ENCODE measurements at regions not wholly inside any gene's neighbourhood (a gene's known extent, or its start where the extent isn't known, plus 50 kb on each side); places are given as distances from the start of the nearest gene placed in this dataset.

GRCh38 chr4:74855879-74856278 lies 61.6 kb upstream of the BTC start:
- 59 to 63% methylated on average over 2 of the region's 2 CpGs for WGBS, 2 donors
- Histone ChIP-seq H3K36me3 (no peaks in the 10 kb centered on the region), H3K4me1 (no peaks in the 10 kb centered on the region), H3K27ac (no peak overlapping the region), H3K27me3 (no peaks in the 10 kb centered on the region), H3K9me3 (peaks cover 0 to 2% (median under 1%) of the 10 kb centered on the region in 3 donors), H3K4me3 (no peak overlapping the region)
- TF ChIP-seq CTCF (IDR thresholded peaks at IDR 0.05): no peak
- TF ChIP-seq POLR2A (IDR thresholded peaks at IDR 0.05): no peak
- intact Hi-C loops (cut with DNase I): no loop called here
- DNase-seq: no peak

GRCh38 chr4:74848774-74849173 lies 54.5 kb upstream of the BTC start:
- H3K27ac ChIP-seq: no peak overlapping the region
- WGBS, 2 donors: 90 to 93% methylated on average over 4 of the region's 4 CpGs
- intact Hi-C loops (cut with DNase I): no loop called here
- no peaks in the 10 kb centered on the region for H3K36me3 ChIP-seq
- DNase-seq: no peak
- no peak overlapping the region for H3K4me3 ChIP-seq
- H3K4me1 ChIP-seq: peaks cover 0 to 9% (median 0%) of the 10 kb centered on the region in 3 donors
- TF ChIP-seq POLR2A (IDR thresholded peaks at IDR 0.05) (no peak), CTCF (IDR thresholded peaks at IDR 0.05) (no peak)
- H3K27me3 ChIP-seq: no peaks in the 10 kb centered on the region
- peaks cover 0 to 12% (median 12%) of the 10 kb centered on the region in 3 donors for H3K9me3 ChIP-seq

- Histone ChIP-seq H3K9me3 (peaks cover 0 to 11% (median 10%) of the 10 kb centered on the region in 3 donors), H3K27me3 (no peaks in the 10 kb centered on the region), H3K36me3 (no peaks in the 10 kb centered on the region), H3K4me3 (no peak overlapping the region), H3K27ac (peak overlapping the region in 1 of 4 donors; percentile 38), H3K4me1 (peaks cover 0 to 9% (median 0%) of the 10 kb centered on the region in 3 donors)
- DNase-seq: no peak
- intact Hi-C loops (cut with DNase I): no loop called here
- 36 to 87% methylated on average over 1 of the region's 1 CpG for WGBS, 2 donors
- TF ChIP-seq POLR2A (IDR thresholded peaks at IDR 0.05) (no peak), CTCF (IDR thresholded peaks at IDR 0.05) (no peak)
Measured at GRCh38 chr4:74845834-74846233, 51.5 kb upstream of the BTC start.
